ENCODE measurements at regions not wholly inside any gene's neighbourhood (a gene's known extent, or its start where the extent isn't known, plus 50 kb on each side); places are given as distances from the start of the nearest gene placed in this dataset.

- Mint-ChIP-seq H3K27me3 (ENCODE audit: insufficient read depth, low read depth, poor library complexity) (peaks cover 2% of the 10 kb centered on the region), H3K36me3 (ENCODE audit: low read depth) (no peaks in the 10 kb centered on the region), H3K9me3 (no peaks in the 10 kb centered on the region; the same call in 2 of the 3 replicates), H3K4me1 (no peaks in the 10 kb centered on the region), H3K27ac (no peak overlapping the region), H3K4me3 (no peak overlapping the region)
- Histone ChIP-seq H3F3A (replicated peaks; ENCODE audit: low read depth) (no peaks in the 10 kb centered on the region), H4K20me1 (replicated peaks; ENCODE audit: insufficient read depth) (no peaks in the 10 kb centered on the region), H3K4me2 (no peak overlapping the region), H3K79me2 (replicated peaks; ENCODE audit: insufficient read depth) (no peaks in the 10 kb centered on the region), H3K4me1 (ENCODE audit: insufficient read depth) (no peaks in the 10 kb centered on the region), H3K27ac (ENCODE audit: low read depth) (no peak overlapping the region), H3K27me3 (ENCODE audit: insufficient read depth) (no peaks in the 10 kb centered on the region), H3K36me3 (ENCODE audit: insufficient read depth) (no peaks in the 10 kb centered on the region), H3K4me3 (no peak overlapping the region), H3K9me2 (ENCODE audit: insufficient read depth) (peaks cover 3% of the 10 kb centered on the region; the same call in 1 of the 2 replicates), H2AFZ (no peak overlapping the region)
- DNase-seq (ENCODE audit: low spot score), result no peak
- ATAC-seq, result no peak
- no peak for TF ChIP-seq JUNB (IDR thresholded peaks at IDR 0.05; ENCODE audit: unreplicated experiment)
- no peak for TF ChIP-seq CTCF (conservative IDR thresholded peaks at IDR 0.05; ENCODE audit: low read depth in 2 of 2)
- no peak for TF ChIP-seq EZH2 (IDR thresholded peaks at IDR 0.05; ENCODE audit: low read depth, unreplicated experiment)
- no peak for TF ChIP-seq STAT1 (IDR thresholded peaks at IDR 0.05; ENCODE audit: unreplicated experiment)
- TF ChIP-seq ZNF114 (CRISPR knock-in tag; IDR thresholded peaks at IDR 0.05), result no peak
- no peak for TF ChIP-seq ETS1 (IDR thresholded peaks at IDR 0.05)
- no peak for TF ChIP-seq CREB1 (CRISPR knock-in tag; IDR thresholded peaks at IDR 0.05; ENCODE audit: low read depth)
- no peak for TF ChIP-seq REST (IDR thresholded peaks at IDR 0.05; ENCODE audit: unreplicated experiment)
- no peak for TF ChIP-seq EZH2phosphoT487 (IDR thresholded peaks at IDR 0.05; ENCODE audit: unreplicated experiment)
- TF ChIP-seq ZNF462 (CRISPR knock-in tag; IDR thresholded peaks at IDR 0.05), result no peak
- no peak for TF ChIP-seq ZNF331 (CRISPR knock-in tag; IDR thresholded peaks at IDR 0.05; ENCODE audit: low read depth)
- TF ChIP-seq POLR2AphosphoS5 (IDR thresholded peaks at IDR 0.05; ENCODE audit: low read depth), result no peak
- TF ChIP-seq NANOG (IDR thresholded peaks at IDR 0.05; ENCODE audit: borderline replicate concordance), result no peak
Measured at GRCh38 chr9:89969156-89969675, 364.4 kb downstream of the GADD45G start.

Measured in GM23338 (cell line).